GM10248 (cell line): ENCODE measurements at regions not wholly inside any gene's neighbourhood (a gene's known extent, or its start where the extent isn't known, plus 50 kb on each side); places are given as distances from the start of the nearest gene placed in this dataset.

Source experiments
- CTCF ChIA-PET: fragments of 300-600 bp; sonication (Branson Sonifier 250); formaldehyde crosslinking; extraction: SDS; loops from one replicate; lab custom pipeline; 2021; ENCODE audit warnings: antibody characterized with exemption; lab: Yijun Ruan, JAX
- POLR2A ChIA-PET: fragments of 350-650 bp; sonication (Branson Sonifier 250); formaldehyde crosslinking; extraction: SDS; loops from one replicate; lab custom pipeline; 2020; ENCODE audit warnings: antibody characterized with exemption; lab: Yijun Ruan, JAX
- DNase-seq: peaks from one replicate; pipeline ENCODE4 v3.0.0; 2012; ENCODE audit errors: extremely low spot score
- CTCF ChIP-seq: IDR thresholded peaks from 2 replicates; pipeline ENCODE4 v1.5.1; 2012; ENCODE audit warnings: mild to moderate bottlenecking, low read depth; ENCODE audit errors: extremely low read depth, missing control alignments, control extremely low read depth

GRCh38 chr7:109752068-109752467, 1182.4 kb downstream of the DNAJB9 start:
- ChIA-PET POLR2A (no interaction called here), CTCF (no interaction called here)
- no peak for DNase-seq
- TF ChIP-seq CTCF, result no peak

- ChIA-PET POLR2A (no interaction called here), CTCF (no interaction called here)
- TF ChIP-seq CTCF, result no peak
- DNase-seq, result no peak
Observed at GRCh38 chr7:109757713-109758112, 1188.0 kb downstream of the DNAJB9 start.

GRCh38 chr7:109763611-109764010, 1193.9 kb downstream of the DNAJB9 start:
- no peak for DNase-seq
- ChIA-PET POLR2A (no interaction called here), CTCF (no interaction called here)
- no peak for TF ChIP-seq CTCF

- ChIA-PET CTCF (no interaction called here), POLR2A (no interaction called here)
- no peak for TF ChIP-seq CTCF
- no peak for DNase-seq
Observed at GRCh38 chr7:109772161-109772560, 1202.5 kb downstream of the DNAJB9 start.

GRCh38 chr7:109782806-109783205, 1213.1 kb downstream of the DNAJB9 start:
- DNase-seq, result no peak
- no peak for TF ChIP-seq CTCF
- POLR2A ChIA-PET, result no interaction called here
- CTCF ChIA-PET, result no interaction called here

GRCh38 chr7:109806548-109806947, 1236.9 kb downstream of the DNAJB9 start:
- DNase-seq, result no peak
- no peak for TF ChIP-seq CTCF
- ChIA-PET POLR2A (no interaction called here), CTCF (no interaction called here)

GRCh38 chr7:109821156-109821555, 1251.5 kb downstream of the DNAJB9 start:
- CTCF ChIA-PET, result no interaction called here
- no peak for TF ChIP-seq CTCF
- no peak for DNase-seq
- POLR2A ChIA-PET, result no interaction called here
